IMR-90 (cell line): ENCODE measurements at regions not wholly inside any gene's neighbourhood (a gene's known extent, or its start where the extent isn't known, plus 50 kb on each side); places are given as distances from the start of the nearest gene placed in this dataset.

ENCODE experiments used
- ATAC-seq: fragments of 200-7000 bp; cut with Tn5 transposase; 2 replicates; pipeline ENCODE4 v1.9.1; 2020; ENCODE audit warnings: low read depth, mild to moderate bottlenecking, moderate library complexity
- BruUV-seq: library from RNA; stranded (reverse); fragments of 400-500 nt; replicated peaks from 2 replicates; lab custom pipeline; 2021; lab: Mats Ljungman, UMichigan
- CTCF ChIA-PET: fragments of 300-600 bp; formaldehyde crosslinking; extraction: SDS; loops from one replicate; lab custom pipeline; 2021; ENCODE audit warnings: antibody characterized with exemption; lab: Yijun Ruan, JAX
- POLR2A ChIA-PET: fragments of 300-600 bp; sonication (Branson Sonifier 250); formaldehyde crosslinking; loops from one replicate; lab custom pipeline; 2022; ENCODE audit warnings: antibody characterized with exemption; ENCODE audit not compliant: unreplicated experiment; lab: Charles Lee
- DNase-seq: peaks from one replicate; pipeline ENCODE4 v3.0.0; 2013
- H2AFZ ChIP-seq: replicated peaks from 2 replicates; pipeline ENCODE3; 2013; ENCODE audit warnings: low read length, mild to moderate bottlenecking; ENCODE audit not compliant: poor library complexity
- H2AK5ac ChIP-seq: 2 replicates; pipeline ENCODE4 v1.6.1; 2013; ENCODE audit warnings: low read depth, low read length, inconsistent platforms
- H2AK9ac ChIP-seq: replicated peaks from 2 replicates; pipeline ENCODE3; 2013; ENCODE audit warnings: mild to moderate bottlenecking, low read depth, low read length, moderate library complexity; ENCODE audit not compliant: poor library complexity
- H2BK120ac ChIP-seq: 2 replicates; pipeline ENCODE4 v1.6.1; 2013; ENCODE audit warnings: low read depth, low read length, inconsistent platforms
- H2BK15ac ChIP-seq: 3 replicates; pipeline ENCODE4 v1.6.1; 2013; ENCODE audit warnings: low read depth, low read length, inconsistent platforms
- H2BK20ac ChIP-seq: 2 replicates; pipeline ENCODE4 v1.6.1; 2013; ENCODE audit warnings: low read depth, mild to moderate bottlenecking, inconsistent platforms, low read length, moderate library complexity
- H2BK5ac ChIP-seq: 2 replicates; pipeline ENCODE4 v1.6.1; 2013; ENCODE audit warnings: mild to moderate bottlenecking, low read depth, low read length, inconsistent platforms; ENCODE audit not compliant: poor library complexity, severe bottlenecking
- H3K14ac ChIP-seq: replicated peaks from 2 replicates; pipeline ENCODE4 v1.6.1; 2013; ENCODE audit warnings: low read depth, low read length, inconsistent platforms
- H3K18ac ChIP-seq: 2 replicates; pipeline ENCODE4 v1.6.1; 2013; ENCODE audit warnings: low read depth, low read length, control low read depth
- H3K23ac ChIP-seq: 2 replicates; pipeline ENCODE4 v1.6.1; 2013; ENCODE audit warnings: low read depth, low read length, inconsistent platforms
- H3K27ac ChIP-seq: 2 replicates; pipeline ENCODE4 v1.5.1; 2013; ENCODE audit warnings: mild to moderate bottlenecking, control low read depth, low read length; ENCODE audit not compliant: insufficient read depth
- H3K27me3 ChIP-seq: 2 replicates; pipeline ENCODE4 v1.6.1; 2013; ENCODE audit warnings: low read length; ENCODE audit not compliant: control insufficient read depth, insufficient read depth
- H3K36me3 ChIP-seq: 2 replicates; pipeline ENCODE4 v1.6.1; 2013; ENCODE audit warnings: low read length, mixed read lengths; ENCODE audit not compliant: control insufficient read depth, insufficient read depth
- H3K4ac ChIP-seq: 2 replicates; pipeline ENCODE4 v1.6.1; 2013; ENCODE audit warnings: low read depth, low read length, inconsistent platforms
- H3K4me1 ChIP-seq: 2 replicates; pipeline ENCODE4 v1.6.1; 2013; ENCODE audit warnings: low read length, mixed read lengths; ENCODE audit not compliant: control insufficient read depth, insufficient read depth
- H3K4me2 ChIP-seq: 2 replicates; pipeline ENCODE4 v1.6.1; 2013; ENCODE audit warnings: low read depth, mild to moderate bottlenecking, control low read depth, low read length, moderate library complexity
- H3K4me3 ChIP-seq: 2 replicates; pipeline ENCODE4 v1.5.1; 2013; ENCODE audit warnings: low read depth, mild to moderate bottlenecking, control low read depth, low read length, moderate library complexity; ENCODE audit not compliant: insufficient read depth
- H3K56ac ChIP-seq: 2 replicates; pipeline ENCODE4 v1.6.1; 2013; ENCODE audit warnings: low read length, inconsistent platforms; ENCODE audit not compliant: insufficient read depth; ENCODE audit errors: extremely low read depth
- H3K79me1 ChIP-seq, 2 experiments: 2 replicates each; pipeline ENCODE4 v1.6.1; 2013; ENCODE audit warnings: low read length in 2 of 2, inconsistent platforms in 1 of 2, low read depth in 1 of 2
- H3K9ac ChIP-seq: 2 replicates; pipeline ENCODE4 v1.6.1; 2013; ENCODE audit warnings: low read depth, low read length, control low read depth
- H3K9me1 ChIP-seq: 2 replicates; pipeline ENCODE4 v1.6.1; 2013; ENCODE audit warnings: low read length, inconsistent platforms; ENCODE audit not compliant: insufficient read depth
- H3K9me3 ChIP-seq: 2 replicates; pipeline ENCODE4 v1.6.1; 2013; ENCODE audit warnings: low read length; ENCODE audit not compliant: control insufficient read depth, insufficient read depth
- H4K20me1 ChIP-seq: 2 replicates; pipeline ENCODE4 v1.6.1; 2013; ENCODE audit warnings: low read length, inconsistent platforms; ENCODE audit not compliant: insufficient read depth
- H4K5ac ChIP-seq: 2 replicates; pipeline ENCODE4 v1.6.1; 2013; ENCODE audit warnings: mild to moderate bottlenecking, low read depth, low read length, control low read depth
- H4K8ac ChIP-seq, 2 experiments: 2 replicates each; pipeline ENCODE4 v1.6.1; 2013; ENCODE audit warnings: low read depth in 2 of 2, low read length in 2 of 2, control low read depth in 1 of 2, inconsistent platforms in 1 of 2
- H4K91ac ChIP-seq: 2 replicates; pipeline ENCODE4 v1.6.1; 2013; ENCODE audit warnings: low read depth, low read length, inconsistent platforms; ENCODE audit not compliant: insufficient read depth
- BHLHE40 ChIP-seq: fragments of 150-350 bp; IDR thresholded peaks from 2 replicates; pipeline ENCODE4 v1.6.1; 2016; ENCODE audit warnings: mild to moderate bottlenecking, low read depth, low read length
- CEBPB ChIP-seq: IDR thresholded peaks from 2 replicates; pipeline ENCODE4 v1.6.1; 2012; ENCODE audit warnings: low read depth, low read length, improper control_type of control experiment
- CHD1 ChIP-seq: IDR thresholded peaks from 2 replicates; pipeline ENCODE4 v1.6.1; 2012; ENCODE audit warnings: low read depth, low read length, improper control_type of control experiment
- CTCF ChIP-seq: conservative IDR thresholded peaks from 2 replicates; pipeline ENCODE4 v1.5.1; 2012; ENCODE audit warnings: mild to moderate bottlenecking, low read depth, low read length, improper control_type of control experiment
- ELK1 ChIP-seq: fragments of 150-350 bp; IDR thresholded peaks from 2 replicates; pipeline ENCODE4 v1.6.1; 2016; ENCODE audit warnings: low read depth, mild to moderate bottlenecking, low read length, moderate library complexity, borderline replicate concordance
- FOS ChIP-seq: fragments of 150-350 bp; IDR thresholded peaks from 2 replicates; pipeline ENCODE4 v1.6.1; 2016; ENCODE audit warnings: low read depth, low read length
- MAFK ChIP-seq: IDR thresholded peaks from 2 replicates; pipeline ENCODE4 v1.6.1; 2012; ENCODE audit warnings: low read depth, low read length, improper control_type of control experiment
- MAZ ChIP-seq: IDR thresholded peaks from 2 replicates; pipeline ENCODE4 v1.6.1; 2012; ENCODE audit warnings: low read depth, mild to moderate bottlenecking, low read length, improper control_type of control experiment, moderate library complexity, borderline replicate concordance
- MXI1 ChIP-seq: IDR thresholded peaks from 2 replicates; pipeline ENCODE4 v1.6.1; 2012; ENCODE audit warnings: low read depth, mild to moderate bottlenecking, low read length, moderate library complexity, borderline replicate concordance
- NFE2L2 ChIP-seq: fragments of 150-350 bp; IDR thresholded peaks from 2 replicates; pipeline ENCODE4 v1.6.1; 2016; ENCODE audit warnings: low read depth, mild to moderate bottlenecking, low read length
- POLR2A ChIP-seq: IDR thresholded peaks from 2 replicates; pipeline ENCODE4 v1.6.1; 2012; ENCODE audit warnings: mild to moderate bottlenecking, low read depth, low read length
- RAD21 ChIP-seq: IDR thresholded peaks from 2 replicates; pipeline ENCODE4 v1.6.1; 2012; ENCODE audit warnings: low read length, improper control_type of control experiment
- RCOR1 ChIP-seq: IDR thresholded peaks from 2 replicates; pipeline ENCODE4 v1.6.1; 2012; ENCODE audit warnings: mild to moderate bottlenecking, low read length, improper control_type of control experiment; ENCODE audit not compliant: insufficient replicate concordance
- RFX5 ChIP-seq: IDR thresholded peaks from 2 replicates; pipeline ENCODE4 v1.8.0; 2012; ENCODE audit warnings: low read depth, mild to moderate bottlenecking, low read length, moderate library complexity
- SMC3 ChIP-seq: fragments of 150-350 bp; IDR thresholded peaks from 2 replicates; pipeline ENCODE4 v1.6.1; 2016; ENCODE audit warnings: low read depth, mild to moderate bottlenecking, antibody characterized with exemption, low read length, moderate library complexity
- USF2 ChIP-seq: fragments of 150-350 bp; IDR thresholded peaks from 2 replicates; pipeline ENCODE4 v1.6.1; 2017; ENCODE audit warnings: mild to moderate bottlenecking, antibody characterized with exemption, low read length, low read depth
- whole genome bisulfite sequencing, 2 experiments: methylation state at CpG; one replicate each; pipeline versions ENCODE4 v1.1.5 to v1.1.7; 2013; ENCODE audit warnings: missing lambda C conversion rate in 2 of 2; ENCODE audit not compliant: insufficient read length in 1 of 2; ENCODE audit errors: extremely low coverage in 2 of 2; 5-methylcytosine and 5-hydroxymethylcytosine counted together
- dilution Hi-C: fragments of 300-500 bp; cut with HindIII; formaldehyde crosslinking; loops from one replicate; pipeline ENCODE4 v1.14.3; 2018; ENCODE audit warnings: low sequenced_read_pairs; ENCODE audit not compliant: unreplicated experiment
- in situ Hi-C: fragments of 300-500 bp; cut with MboI; formaldehyde crosslinking; loops from 3 replicates; pipeline ENCODE4 v1.14.3; 2019; ENCODE audit warnings: low sequenced_read_pairs, inconsistent platforms, mixed read lengths
- intact Hi-C: fragments of 100-400 bp; cut with micrococcal nuclease; formaldehyde crosslinking; loops from 2 replicates; pipeline ENCODE4 v1.10.0; 2022

GRCh38 chr9:99336531-99336930 lies 114.4 kb downstream of the SEC61B start:
- BruUV-seq: no TSS peak
- Histone ChIP-seq H3K4me2 (no peak overlapping the region), H3K9me3 (no peaks in the 10 kb centered on the region), H3K4me3 (no peak overlapping the region), H2AFZ (no peak overlapping the region), H3K9me1 (no peaks in the 10 kb centered on the region), H2AK9ac (no peak overlapping the region), H3K36me3 (no peaks in the 10 kb centered on the region), H3K56ac (no peak overlapping the region), H2BK5ac (no peak overlapping the region), H3K18ac (no peak overlapping the region), H4K8ac (no peak overlapping the region), H4K5ac (no peak overlapping the region), H4K91ac (no peak overlapping the region; the same call in 1 of the 2 replicates), H2BK20ac (no peak overlapping the region), H2BK15ac (no peak overlapping the region), H3K14ac (no peak overlapping the region), H3K27ac (no peak overlapping the region), H3K79me1 (no peaks in the 10 kb centered on the region), H3K23ac (no peak overlapping the region), H3K4me1 (no peaks in the 10 kb centered on the region), H3K4ac (no peak overlapping the region), H2AK5ac (no peak overlapping the region), H4K20me1 (no peaks in the 10 kb centered on the region), H3K27me3 (no peaks in the 10 kb centered on the region; the same call in 1 of the 2 replicates), H3K9ac (no peak overlapping the region), H2BK120ac (no peak overlapping the region)
- in situ Hi-C loops (no loop called here), intact Hi-C loops (no loop called here), dilution Hi-C loops (no loop called here)
- ChIA-PET CTCF (interaction anchor here (0.7 kb wide), 1 partner anchor 21 kb away, joined by 3 read pairs; no protein-coding TSS in a partner anchor), POLR2A (no interaction called here)
- ATAC-seq (no peak), DNase-seq (no peak)
- no CpG with 5 or more reads among the region's 1 CpG for WGBS, 2 experiments
- TF ChIP-seq MXI1 (no peak), SMC3 (no peak), FOS (no peak), RAD21 (no peak), RCOR1 (no peak), CTCF (no peak), BHLHE40 (no peak), POLR2A (no peak), NFE2L2 (no peak), CHD1 (no peak), USF2 (no peak), RFX5 (no peak), CEBPB (no peak), ELK1 (no peak), MAZ (no peak), MAFK (no peak)
